ENCODE measurements at regions not wholly inside any gene's neighbourhood (a gene's known extent, or its start where the extent isn't known, plus 50 kb on each side); places are given as distances from the start of the nearest gene placed in this dataset.
"Not testable (repeated sequence)": the region's sequence is repeated elsewhere in the genome, so short reads cannot be mapped to it uniquely, and the experiment has no call there.

- TF ChIP-seq CTCF (IDR thresholded peaks at IDR 0.05; ENCODE audit: low read depth, low read length): no peak
- no peak for DNase-seq (ENCODE audit: extremely low read depth, low read depth)
Measured at GRCh38 chr2:16739778-16740581, 74.3 kb upstream of the CYRIA start.

- TF ChIP-seq CTCF (IDR thresholded peaks at IDR 0.05; ENCODE audit: low read depth, low read length): no peak
- DNase-seq (ENCODE audit: extremely low read depth, low read depth): no peak
Measured at GRCh38 chr2:16738361-16739225, 73.0 kb upstream of the CYRIA start.

- no peak for DNase-seq (ENCODE audit: extremely low read depth, low read depth)
- no peak for TF ChIP-seq CTCF (IDR thresholded peaks at IDR 0.05; ENCODE audit: low read depth, low read length)
Measured at GRCh38 chr2:16737812-16738211, 72.2 kb upstream of the CYRIA start.

GRCh38 chr2:16736633-16737032 is 71.0 kb upstream of the CYRIA start:
- DNase-seq (ENCODE audit: extremely low read depth, low read depth): no peak
- TF ChIP-seq CTCF (IDR thresholded peaks at IDR 0.05; ENCODE audit: low read depth, low read length): no peak

GRCh38 chr2:16729335-16729734 is 63.7 kb upstream of the CYRIA start:
- no peak for TF ChIP-seq CTCF (IDR thresholded peaks at IDR 0.05; ENCODE audit: low read depth, low read length)

GRCh38 chr2:16728351-16729136 is 62.9 kb upstream of the CYRIA start:
- DNase-seq (ENCODE audit: extremely low read depth, low read depth): no peak
- no peak for TF ChIP-seq CTCF (IDR thresholded peaks at IDR 0.05; ENCODE audit: low read depth, low read length)

More at GRCh38 chr2:16729335-16729734, 63.7 kb upstream of the CYRIA start:
- no peak for DNase-seq (ENCODE audit: extremely low read depth, low read depth)

GRCh38 chr2:16727849-16728248 is 62.2 kb upstream of the CYRIA start:
- not testable (repeated sequence) for DNase-seq (ENCODE audit: extremely low read depth, low read depth)

All from AG09319 (cell line).